ENCODE measurements at regions not wholly inside any gene's neighbourhood (a gene's known extent, or its start where the extent isn't known, plus 50 kb on each side); places are given as distances from the start of the nearest gene placed in this dataset.

DNA sequence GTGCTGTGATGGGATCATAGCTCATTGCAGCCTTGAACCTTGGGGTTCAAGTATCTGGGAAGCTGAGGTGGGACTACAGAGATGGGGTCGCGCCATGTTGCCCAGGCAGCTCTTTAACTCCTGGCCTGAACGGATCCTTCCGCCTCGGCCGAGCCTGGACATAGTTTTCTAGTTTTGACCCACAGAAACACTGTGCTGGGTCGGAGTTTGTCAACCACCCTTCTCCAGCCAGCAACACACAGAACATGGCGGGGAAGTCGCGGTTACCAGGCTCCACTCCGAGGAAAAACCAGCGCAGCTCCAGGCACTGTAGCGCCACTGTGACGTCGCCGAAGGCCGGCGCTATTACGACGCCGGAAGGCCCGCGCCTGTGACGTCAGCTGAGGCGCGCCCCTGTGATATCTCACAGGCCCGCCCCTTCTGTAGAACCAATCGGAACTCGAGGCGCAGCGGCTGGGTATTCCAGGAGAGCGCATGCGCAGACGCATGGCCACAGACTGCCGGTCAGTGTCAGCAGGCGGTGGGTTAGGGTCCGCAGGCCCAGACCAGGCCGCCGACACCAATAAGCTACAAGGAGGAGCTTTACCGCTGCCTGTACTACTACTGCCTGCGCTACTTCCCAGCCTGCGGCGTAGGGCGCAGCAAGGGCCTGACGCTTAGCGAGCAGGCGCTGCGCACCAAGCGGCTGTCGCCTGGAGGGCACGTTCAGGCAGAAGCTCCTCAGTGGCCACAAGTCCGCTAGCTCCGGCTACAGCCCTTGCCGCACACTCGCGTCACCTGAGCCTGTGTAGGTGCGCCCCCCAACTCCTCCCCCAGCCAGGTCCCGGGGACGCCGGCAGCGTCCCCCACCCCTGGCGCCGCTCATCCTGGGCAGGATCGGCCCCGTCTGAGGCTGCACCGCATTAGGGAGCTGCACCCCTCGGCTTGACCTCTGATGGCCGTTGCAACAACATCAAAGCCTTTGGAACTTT is 135.2 kb upstream of the KCTD7 start:
- ChIA-PET POLR2A (interaction anchor here (0.5 to 1.5 kb wide), 6 partner anchors 10 to 316 kb away, joined by 3 to 6 read pairs (median 4); no protein-coding TSS in a partner anchor), CTCF (interaction anchor here (0.7 to 0.9 kb wide), 2 partner anchors 29 to 99 kb away, joined by 3 read pairs; no protein-coding TSS in a partner anchor)

DNA sequence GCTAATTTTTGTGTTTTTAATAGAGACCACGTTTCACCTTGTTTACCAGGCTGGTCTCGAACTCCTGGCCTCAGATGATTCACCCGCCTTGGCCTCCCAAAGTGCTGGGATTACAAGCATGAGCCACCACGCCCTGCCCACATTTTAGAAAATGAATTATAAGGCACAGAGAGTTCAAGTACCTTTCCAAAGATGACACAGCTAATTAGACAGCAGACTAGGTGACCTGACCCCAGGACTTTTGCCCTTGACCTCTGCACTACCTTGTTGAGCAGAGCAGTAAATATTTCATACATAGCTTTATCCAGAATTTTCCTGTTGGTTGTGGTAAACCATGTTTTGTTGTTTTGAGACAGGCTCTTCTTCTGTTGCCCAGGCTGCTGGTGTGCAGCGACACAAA is 131.3 kb upstream of the KCTD7 start:
- CTCF ChIA-PET = no interaction called here
- POLR2A ChIA-PET = no interaction called here

DNA sequence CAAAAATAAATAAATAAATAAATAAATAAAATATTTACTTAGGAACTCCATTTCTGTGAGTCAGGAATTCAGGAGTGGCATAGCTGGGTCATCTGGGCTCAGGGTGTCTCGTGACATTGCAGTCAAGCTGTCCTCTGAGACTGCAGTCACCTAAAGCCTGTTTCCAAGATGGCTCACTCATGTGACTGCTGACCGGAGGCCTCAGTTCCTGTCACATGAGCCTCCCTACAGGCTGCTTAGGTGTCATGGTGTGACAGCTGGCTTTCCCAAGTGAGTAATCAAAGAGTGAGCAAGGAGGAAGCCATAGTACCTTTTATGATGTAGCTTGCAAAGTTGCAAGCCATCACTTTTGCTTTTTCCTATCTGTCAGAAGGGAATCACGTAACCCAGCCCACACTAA is 128.6 kb upstream of the KCTD7 start:
- ChIA-PET POLR2A (interaction anchor here (0.6 kb wide), 1 partner anchor 469 kb away, joined by 5 read pairs; no protein-coding TSS in a partner anchor), CTCF (no interaction called here)

DNA sequence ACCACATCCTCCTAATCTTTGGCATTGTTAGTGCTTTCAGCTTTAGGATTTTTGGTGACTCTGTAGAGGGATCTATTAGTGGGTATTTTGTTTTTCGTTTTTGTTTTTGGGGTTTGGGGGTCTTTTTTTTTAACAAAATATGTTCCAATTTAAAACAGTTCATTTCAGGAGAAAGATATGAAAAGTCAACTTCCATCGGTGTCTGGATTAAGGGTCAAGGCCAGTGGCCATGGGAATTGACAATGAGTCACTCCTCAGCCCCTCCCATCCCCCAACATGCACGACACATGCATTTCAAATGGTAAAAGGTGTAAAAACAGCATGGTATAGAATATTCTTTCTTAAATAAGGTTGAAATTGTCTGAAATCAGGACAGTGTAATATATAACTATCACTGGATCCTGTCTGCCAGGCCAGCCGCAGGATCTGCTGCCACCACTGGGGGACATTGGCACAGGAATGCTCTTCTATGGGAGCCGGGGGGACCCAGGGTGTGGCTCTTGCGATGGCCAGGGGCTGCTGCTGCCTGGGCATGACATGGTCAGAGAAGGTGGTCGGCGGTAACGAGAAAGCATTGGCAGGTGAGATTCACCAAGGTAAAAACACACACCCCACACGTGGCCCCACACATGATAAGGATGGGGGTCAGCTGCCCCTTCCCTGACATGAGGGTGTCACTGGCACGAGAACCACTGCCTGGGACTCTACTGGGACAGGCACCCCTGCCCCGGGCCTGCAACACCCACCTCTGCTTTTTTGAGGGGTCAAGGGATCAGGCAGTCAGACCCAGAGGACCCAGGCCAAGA is 126.2 kb upstream of the KCTD7 start:
- ChIA-PET POLR2A (no interaction called here), CTCF (no interaction called here)

DNA sequence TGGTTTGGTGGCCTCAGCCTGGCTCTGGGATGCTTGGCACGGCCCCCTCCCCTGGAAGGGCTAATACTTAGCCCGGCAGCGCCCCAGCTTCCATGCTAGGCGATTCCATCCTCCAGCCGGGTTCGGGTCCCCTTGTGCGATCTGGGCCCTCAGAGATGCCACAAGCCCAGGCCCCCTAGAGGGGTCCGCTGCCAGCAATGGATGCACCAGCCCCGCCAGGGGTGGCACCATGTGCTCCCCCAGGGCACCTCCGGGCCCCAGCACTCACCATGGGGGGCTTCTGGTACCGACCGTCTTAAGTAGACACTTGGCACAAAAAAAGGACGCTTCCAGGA is 125.7 kb upstream of the KCTD7 start:
- POLR2A ChIA-PET = no interaction called here
- CTCF ChIA-PET = no interaction called here

DNA sequence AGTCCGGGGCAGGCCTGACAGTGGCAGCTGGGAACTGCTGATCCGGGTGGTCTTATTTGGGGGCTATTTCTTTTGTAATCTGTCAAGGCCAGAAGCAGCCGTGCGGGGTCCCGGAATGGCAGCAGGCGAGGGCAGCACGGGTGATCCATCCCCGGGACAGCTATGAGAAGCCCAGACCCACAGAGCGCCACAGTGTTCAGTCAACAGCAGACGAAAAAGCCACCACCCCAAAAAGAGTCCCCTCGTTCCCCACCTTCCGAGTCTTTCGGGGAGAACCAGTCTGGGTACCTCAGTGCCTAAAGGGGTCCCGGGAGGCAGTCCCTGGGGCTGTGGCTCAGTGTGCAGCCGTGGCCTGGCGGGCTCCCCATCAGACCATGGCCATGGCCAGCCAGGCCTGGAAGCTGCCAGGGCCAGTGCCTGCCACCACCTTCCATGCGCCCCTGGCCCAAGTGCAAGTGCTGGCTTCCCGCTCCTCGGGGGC is 125.1 kb upstream of the KCTD7 start:
- CTCF ChIA-PET = interaction anchor here (0.6 kb wide), 1 partner anchor 17 kb away, joined by 3 read pairs; no protein-coding TSS in a partner anchor
- POLR2A ChIA-PET = interaction anchor here (1.4 kb wide), 1 partner anchor 9 kb away, joined by 3 read pairs; no protein-coding TSS in a partner anchor

DNA sequence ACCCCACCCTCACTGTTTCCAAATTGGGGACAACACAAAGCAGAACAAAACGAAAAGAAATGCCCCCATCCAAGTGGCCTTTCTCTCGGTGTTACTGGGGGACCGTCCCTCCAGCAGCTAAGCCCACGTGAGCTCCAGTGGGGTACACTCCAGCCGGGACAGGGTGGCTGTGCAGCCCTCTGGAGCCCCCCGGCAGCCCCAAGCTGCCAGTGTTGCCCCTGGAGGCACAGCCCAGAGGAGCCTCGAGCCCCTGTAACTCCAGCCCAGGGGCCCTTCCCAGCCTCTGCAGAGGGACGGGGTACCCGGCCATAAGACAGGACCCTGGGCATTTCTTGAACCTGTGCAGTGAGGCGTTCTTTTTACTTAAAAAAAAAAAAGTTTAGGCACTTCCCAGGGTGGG is 124.5 kb upstream of the KCTD7 start:
- POLR2A ChIA-PET = interaction anchor here (1.4 kb wide), 1 partner anchor 10 kb away, joined by 3 read pairs; no protein-coding TSS in a partner anchor
- CTCF ChIA-PET = interaction anchor here (0.6 kb wide), 1 partner anchor 18 kb away, joined by 3 read pairs; no protein-coding TSS in a partner anchor

DNA sequence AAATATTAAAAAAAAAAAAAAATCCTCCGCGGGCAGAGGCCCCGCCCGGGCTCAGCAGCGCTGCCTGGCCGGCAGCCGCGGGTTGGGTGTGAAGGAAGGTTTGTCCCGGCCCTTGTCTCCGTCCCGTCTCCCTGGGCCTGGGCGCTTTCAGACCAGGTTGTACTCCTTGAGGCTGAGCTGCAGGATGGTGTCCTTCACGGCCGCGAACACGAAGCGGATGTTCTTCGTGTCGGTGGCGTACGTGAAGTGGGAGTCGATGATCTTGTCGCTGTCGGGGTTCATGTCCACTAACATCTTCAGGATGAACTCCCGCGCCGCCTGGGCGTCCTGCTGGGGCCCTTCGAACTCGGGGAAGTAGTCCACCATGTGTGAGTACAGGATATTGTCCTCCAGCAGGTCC is 123.7 kb upstream of the KCTD7 start:
- ChIA-PET POLR2A (interaction anchor here (1.7 kb wide), 1 partner anchor 11 kb away, joined by 6 read pairs; no protein-coding TSS in a partner anchor), CTCF (interaction anchor here (0.6 kb wide), 1 partner anchor 150 kb away, joined by 3 read pairs; no protein-coding TSS in a partner anchor)

DNA sequence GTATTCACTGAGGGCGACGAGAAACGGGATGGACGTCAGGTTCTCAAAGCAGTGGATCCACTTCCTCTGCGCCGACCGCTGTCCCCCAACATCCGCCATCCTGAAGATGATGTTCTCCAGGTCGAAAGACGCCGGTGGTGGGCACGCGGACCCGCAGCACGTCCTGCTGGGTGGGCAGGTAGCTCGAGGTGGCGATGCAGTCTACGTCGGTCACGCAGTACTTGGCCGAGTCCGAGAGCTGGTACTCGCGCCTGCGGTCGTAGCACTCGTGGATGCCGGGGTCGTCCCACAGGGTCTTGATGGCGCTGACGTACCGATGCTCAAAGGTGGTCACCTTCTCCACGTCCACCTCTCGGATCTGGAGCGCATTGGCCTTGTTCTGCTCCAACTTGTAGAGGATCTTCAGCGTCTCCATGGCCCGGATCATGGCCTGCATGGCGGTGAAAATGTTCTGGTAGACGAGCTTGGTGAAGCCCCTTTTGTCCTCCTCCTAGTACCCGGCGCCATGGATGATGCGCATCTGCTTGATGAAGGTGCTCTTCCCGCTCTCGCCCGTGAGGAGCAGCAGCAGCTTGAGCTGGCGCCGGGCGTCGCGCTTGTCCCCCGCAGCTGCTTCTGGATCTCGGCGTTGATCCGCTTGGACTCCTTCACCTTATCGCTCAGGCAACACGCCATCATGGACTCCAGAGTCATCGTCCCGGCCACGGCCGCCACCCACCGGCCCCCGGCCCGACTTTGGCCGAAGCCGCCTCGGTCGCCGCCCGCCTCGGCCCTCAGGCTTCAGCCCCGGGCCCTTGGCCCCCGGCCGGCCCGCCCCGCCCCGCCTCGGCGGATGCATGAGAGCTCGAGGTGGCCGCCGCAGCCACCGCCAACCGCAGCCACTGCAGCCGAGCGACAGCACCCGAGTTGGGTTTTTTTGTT is 122.9 kb upstream of the KCTD7 start:
- CTCF ChIA-PET = interaction anchor here (0.6 kb wide), 1 partner anchor 150 kb away, joined by 3 read pairs; no protein-coding TSS in a partner anchor

DNA sequence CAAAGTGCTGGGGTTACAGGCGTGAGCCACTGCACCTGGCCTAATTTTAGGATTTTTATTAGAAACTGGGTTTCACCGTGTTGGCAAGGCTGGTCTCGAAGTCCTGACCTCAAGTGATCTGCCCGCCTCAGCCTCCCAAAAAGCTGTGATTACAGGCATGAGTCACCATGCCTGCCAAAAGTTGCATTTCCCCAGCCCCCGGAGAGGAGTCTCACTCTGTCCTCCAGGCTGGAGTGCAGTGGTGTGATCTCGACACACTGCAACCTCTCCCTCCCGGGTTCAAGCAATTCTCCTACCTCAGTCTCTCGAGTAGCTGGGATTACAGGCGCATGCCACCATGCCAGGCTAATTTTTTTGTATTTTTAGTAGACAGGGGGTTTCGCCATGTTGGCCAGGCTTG is 122.0 kb upstream of the KCTD7 start:
- ChIA-PET CTCF (interaction anchor here (0.6 kb wide), 1 partner anchor 8 kb away, joined by 3 read pairs; no protein-coding TSS in a partner anchor), POLR2A (interaction anchor here (1.2 to 1.7 kb wide), 2 partner anchors 13 to 338 kb away, joined by 3 to 6 read pairs; no protein-coding TSS in a partner anchor)

More for the DNA sequence above, 122.9 kb upstream of the KCTD7 start:
- POLR2A ChIA-PET = interaction anchor here (1.2 to 1.7 kb wide), 2 partner anchors 12 to 339 kb away, joined by 3 to 6 read pairs; no protein-coding TSS in a partner anchor

DNA sequence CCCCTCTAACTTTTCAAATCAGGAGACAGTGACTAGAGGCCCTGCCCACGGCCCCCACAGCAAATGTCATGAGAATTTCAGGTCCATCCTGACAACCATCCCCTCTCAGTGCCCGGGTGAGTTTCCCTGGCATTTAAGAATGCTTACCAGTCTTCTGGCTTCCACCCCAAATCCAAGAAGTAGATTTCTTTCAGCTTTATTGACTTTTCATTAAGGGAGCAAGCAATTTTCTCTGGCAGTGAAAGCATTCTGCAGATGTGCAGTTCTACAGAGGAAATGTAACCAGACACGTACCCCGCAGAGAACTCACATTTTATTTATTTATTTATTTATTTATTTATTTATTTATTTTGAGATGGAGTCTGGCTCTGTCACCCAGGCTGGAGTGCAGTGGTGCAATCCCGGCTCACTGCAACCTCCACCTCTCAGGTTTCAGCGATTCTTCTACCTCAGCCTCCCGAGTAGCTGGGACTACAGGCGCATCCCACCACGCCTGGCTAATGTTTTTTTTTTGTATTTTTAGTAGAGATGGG is 120.9 kb upstream of the KCTD7 start:
- ChIA-PET CTCF (interaction anchor here (0.5 kb wide), 1 partner anchor 93 kb away, joined by 3 read pairs; no protein-coding TSS in a partner anchor), POLR2A (no interaction called here)

DNA sequence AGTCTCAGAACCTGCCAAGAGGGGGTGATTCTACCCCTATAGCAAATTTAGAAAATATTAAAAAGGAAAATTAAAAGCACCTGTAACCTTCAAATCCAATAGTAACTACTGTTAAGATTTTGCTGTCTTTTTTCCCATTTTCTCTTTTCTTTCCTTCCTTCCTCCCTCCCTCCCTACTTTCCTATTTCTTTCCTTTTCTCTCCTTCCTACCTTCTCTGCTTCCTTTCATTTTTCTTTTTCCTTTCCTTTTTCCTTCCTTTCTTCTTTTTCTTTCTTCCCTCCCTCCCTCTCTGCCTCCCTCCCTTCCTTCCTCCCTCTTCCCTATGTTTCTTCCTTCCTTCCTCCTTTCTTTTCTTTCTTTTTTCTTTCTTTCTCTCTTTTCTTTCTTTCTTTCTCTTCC is 120.2 kb upstream of the KCTD7 start:
- POLR2A ChIA-PET = no interaction called here
- CTCF ChIA-PET = no interaction called here

DNA sequence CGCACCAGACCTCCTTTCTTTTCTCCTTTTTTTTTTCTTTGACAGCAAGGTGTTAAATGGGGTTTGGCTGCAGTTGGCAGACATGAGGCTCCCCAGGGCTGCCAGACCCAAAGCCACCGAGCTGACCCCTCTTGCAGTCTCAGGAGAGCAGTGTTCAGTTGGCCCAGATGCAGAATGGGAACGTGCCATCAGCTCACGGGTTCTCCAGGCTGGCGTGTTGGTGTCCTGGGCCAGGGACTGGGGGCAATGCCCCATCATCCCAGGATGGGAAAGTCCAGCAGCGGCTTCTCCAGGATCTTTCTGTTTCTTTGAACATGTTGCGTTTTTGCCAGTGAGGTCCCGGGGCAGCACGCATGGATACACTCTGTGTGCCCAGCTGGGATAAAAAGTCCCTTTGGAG is 114.6 kb upstream of the KCTD7 start:
- POLR2A ChIA-PET = no interaction called here
- CTCF ChIA-PET = interaction anchor here (0.7 to 0.8 kb wide), 2 partner anchors 43 to 313 kb away, joined by 3 read pairs; no protein-coding TSS in a partner anchor

DNA sequence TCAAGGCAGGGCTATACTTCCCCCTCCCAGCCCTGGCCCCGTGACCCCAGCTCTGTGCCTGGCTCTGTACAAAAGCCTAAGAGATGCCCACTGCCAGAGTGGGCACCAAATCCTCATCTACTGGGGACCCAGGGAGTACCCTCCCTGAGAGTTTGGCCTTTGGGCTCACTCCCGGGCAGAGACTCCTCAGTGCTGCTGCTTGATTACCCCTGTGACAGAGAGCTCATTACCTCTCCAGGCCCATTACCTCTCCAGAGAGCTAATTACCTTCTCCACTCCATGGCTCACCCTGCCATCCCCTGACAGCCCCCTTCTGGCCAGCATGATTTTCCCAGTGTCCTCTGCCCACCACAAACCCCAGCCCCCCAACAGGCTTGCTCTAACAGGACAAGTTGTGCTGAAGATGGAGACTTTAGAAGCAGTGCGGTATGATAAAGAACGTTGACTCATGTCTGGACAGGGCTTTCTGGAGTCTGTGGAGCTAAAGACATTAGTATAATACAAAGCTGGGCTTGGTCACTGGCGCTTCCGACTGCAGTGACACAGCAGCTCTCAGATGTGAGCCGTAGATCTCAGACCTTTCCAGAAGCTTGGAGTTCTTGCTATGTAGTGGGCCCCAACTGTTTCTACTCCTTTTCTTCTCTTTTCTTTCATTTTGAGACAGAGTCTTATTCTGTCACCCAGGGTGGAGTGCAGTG is 111.3 kb upstream of the KCTD7 start:
- POLR2A ChIA-PET = no interaction called here
- CTCF ChIA-PET = no interaction called here

DNA sequence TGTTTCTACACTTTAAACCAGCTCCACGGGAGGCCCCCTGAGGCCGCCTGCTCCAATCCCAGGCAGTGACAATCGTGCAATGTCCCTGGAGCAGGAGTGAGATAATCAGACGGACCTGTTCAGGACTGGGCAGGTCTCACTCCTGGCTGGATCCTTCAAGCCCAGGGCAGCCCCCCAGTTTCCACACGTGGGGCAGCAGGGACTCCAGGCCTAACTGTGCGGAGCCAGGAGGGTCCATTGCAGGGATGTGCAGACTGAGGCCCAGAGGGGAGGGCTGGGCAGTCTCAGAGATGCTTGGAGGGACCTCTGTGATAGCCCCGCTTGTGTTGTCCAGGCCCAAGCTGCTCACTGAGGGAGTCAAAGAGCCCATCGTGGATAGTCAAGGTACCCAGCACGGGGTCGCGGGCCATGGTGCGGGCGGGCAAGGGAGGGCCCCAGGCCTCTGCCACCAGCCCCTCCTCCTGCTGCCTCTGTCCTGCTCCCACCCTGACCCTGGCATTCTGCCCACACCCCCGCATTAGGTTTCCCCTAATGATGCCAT is 110.5 kb upstream of the KCTD7 start:
- ChIA-PET CTCF (no interaction called here), POLR2A (no interaction called here)

DNA sequence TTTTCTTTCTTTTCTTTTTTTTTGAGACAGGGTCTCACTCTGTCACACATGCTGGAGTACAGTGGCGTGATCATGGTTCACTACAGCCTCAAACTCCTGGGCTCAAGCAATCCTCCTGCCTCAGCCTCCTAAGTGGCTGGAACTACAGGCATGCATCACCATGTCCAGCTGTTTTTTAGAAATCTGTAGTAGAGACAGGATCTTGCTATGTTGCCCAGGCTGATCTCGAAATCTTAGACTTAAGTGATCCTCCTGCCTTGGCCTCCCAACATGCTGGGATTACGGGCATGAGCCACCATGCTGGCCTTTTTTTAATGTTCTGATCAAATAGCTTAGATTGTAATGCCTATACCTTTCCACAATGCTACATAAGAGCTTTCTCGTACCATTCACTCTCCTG is 107.0 kb upstream of the KCTD7 start:
- ChIA-PET CTCF (no interaction called here), POLR2A (no interaction called here)

DNA sequence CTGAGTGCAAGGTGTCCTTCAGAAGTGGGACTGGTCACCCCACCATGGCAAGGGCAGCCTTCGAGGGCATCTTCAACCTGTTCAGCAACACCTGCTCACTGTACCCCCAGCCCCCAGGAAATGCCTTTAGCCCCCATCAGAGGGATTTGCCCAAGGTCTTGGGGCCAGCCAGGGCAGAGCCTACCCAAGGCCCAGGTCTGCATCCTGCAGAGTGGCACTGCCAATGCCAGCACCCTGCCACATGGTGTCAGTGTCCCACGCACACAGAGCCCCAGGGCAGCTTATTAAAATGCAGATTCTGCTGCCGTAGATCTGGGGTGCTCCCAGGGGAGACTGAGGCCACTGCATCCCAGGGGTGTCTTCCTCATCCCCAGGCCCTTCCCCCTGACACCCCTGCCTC is 106.2 kb upstream of the KCTD7 start:
- ChIA-PET CTCF (interaction anchor here (0.9 to 1.4 kb wide), 2 partner anchors 15 to 29 kb away, joined by 3 read pairs; no protein-coding TSS in a partner anchor), POLR2A (interaction anchor here (0.6 kb wide), 1 partner anchor 67 kb away, joined by 3 read pairs; no protein-coding TSS in a partner anchor)
